ENCODE measurements at regions not wholly inside any gene's neighbourhood (a gene's known extent, or its start where the extent isn't known, plus 50 kb on each side); places are given as distances from the start of the nearest gene placed in this dataset.

- TF ChIP-seq POU2F2 (IDR thresholded peaks at IDR 0.05; ENCODE audit: low read depth, low read length) (no peak), POLR2A (IDR thresholded peaks at IDR 0.05; ENCODE audit: low read depth, low read length) (no peak)
Measured at GRCh38 chr5:74440341-74440740, 200.2 kb downstream of the ENC1 start.

All from GM12891 (cell line).